ENCODE measurements at regions not wholly inside any gene's neighbourhood (a gene's known extent, or its start where the extent isn't known, plus 50 kb on each side); places are given as distances from the start of the nearest gene placed in this dataset.

DNA sequence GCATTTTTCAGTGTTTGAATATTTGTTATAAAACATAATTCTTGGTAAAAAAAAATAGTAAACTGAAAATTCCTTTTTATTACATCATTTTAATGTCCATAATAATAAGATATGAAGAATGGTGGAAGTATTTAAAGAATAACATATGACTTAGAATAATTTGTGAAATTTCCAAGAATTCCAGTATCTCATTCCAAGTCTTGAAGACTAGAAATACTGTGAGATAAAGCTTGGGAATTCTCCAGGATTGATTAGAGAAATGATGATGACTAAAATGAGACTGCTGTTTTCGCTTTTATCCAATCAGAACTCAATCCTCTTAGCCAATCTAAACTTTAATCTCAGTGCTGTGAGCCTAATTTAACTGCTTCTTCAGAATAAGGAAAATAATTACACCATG, 184.2 kb upstream of the HCCS start:
- no peak overlapping the region for H2BK5ac ChIP-seq (ENCODE audit: low read depth, low read length)
- no peak overlapping the region for H3K23ac ChIP-seq (ENCODE audit: insufficient read length)
- H3K4me2 ChIP-seq (ENCODE audit: insufficient read depth in 1 of 2, low read depth in 2 of 2, low read length in 2 of 2) = no peak overlapping the region
- no peak overlapping the region for H2BK12ac ChIP-seq (ENCODE audit: low read depth, low read length)
- H3K36me3 ChIP-seq (ENCODE audit: control insufficient read depth in 2 of 4, insufficient read depth in 4 of 4, low read length in 3 of 4) = no peaks in the 10 kb centered on the region
- no peak for TF ChIP-seq CBX8 (IDR thresholded peaks at IDR 0.05; ENCODE audit: borderline replicate concordance, low read depth, low read length)
- no peak for TF ChIP-seq KDM5A (IDR thresholded peaks at IDR 0.05; ENCODE audit: low read length)
- TF ChIP-seq SIN3A (conservative IDR thresholded peaks at IDR 0.05 in 1 of 2, IDR thresholded peaks at IDR 0.05 in 1 of 2; ENCODE audit: low read depth in 1 of 2, low read length in 2 of 2) = no peak
- TF ChIP-seq JUN (IDR thresholded peaks at IDR 0.05; ENCODE audit: low read depth, low read length) = no peak
- no peak for TF ChIP-seq POU5F1 (IDR thresholded peaks at IDR 0.05; ENCODE audit: low read depth, low read length)
- TF ChIP-seq PHF8 (conservative IDR thresholded peaks at IDR 0.05; ENCODE audit: low read depth, low read length) = no peak
- no peak for TF ChIP-seq BRCA1 (IDR thresholded peaks at IDR 0.05; ENCODE audit: low read depth, low read length)
- TF ChIP-seq CTBP2 (IDR thresholded peaks at IDR 0.05; ENCODE audit: borderline replicate concordance, insufficient read depth, insufficient read length, low read length) = no peak
- no peak for TF ChIP-seq SIRT6 (IDR thresholded peaks at IDR 0.05; ENCODE audit: low read length)
- H4K8ac ChIP-seq (ENCODE audit: extremely low read depth, insufficient read depth, low read length) = no peak overlapping the region
- no peaks in the 10 kb centered on the region for H3K79me1 ChIP-seq (ENCODE audit: low read depth, low read length)
- no peaks in the 10 kb centered on the region for H3K9me3 ChIP-seq (ENCODE audit: insufficient read depth in 2 of 2, low read depth in 1 of 2, low read length in 1 of 2)
- no peak overlapping the region for H3K18ac ChIP-seq (ENCODE audit: extremely low read depth, low read length)
- H3K79me2 ChIP-seq (ENCODE audit: control insufficient read depth in 1 of 2, insufficient read depth in 2 of 2, low read length in 2 of 2) = no peaks in the 10 kb centered on the region
- no peak overlapping the region for H2AFZ ChIP-seq (ENCODE audit: low read length)
- no peak overlapping the region for H3K4ac ChIP-seq (replicated peaks; ENCODE audit: insufficient read length, low read depth, low read length)
- H2BK120ac ChIP-seq (replicated peaks; ENCODE audit: low read depth, low read length) = no peak overlapping the region
- H2BK20ac ChIP-seq (ENCODE audit: low read length) = no peak overlapping the region
- no peak overlapping the region for H3K56ac ChIP-seq (replicated peaks; ENCODE audit: insufficient read length, low read depth, low read length)
- H2AK5ac ChIP-seq (ENCODE audit: low read depth, low read length) = no peak overlapping the region
- H3K4me3 ChIP-seq (ENCODE audit: extremely low read depth in 1 of 4, insufficient read depth in 2 of 4, low read depth in 3 of 4, low read length in 4 of 4) = no peak overlapping the region
- no peak overlapping the region for H3K14ac ChIP-seq (ENCODE audit: insufficient read length)
- no peaks in the 10 kb centered on the region for H3K4me1 ChIP-seq (replicated peaks in 1 of 4; ENCODE audit: control insufficient read depth in 3 of 4, insufficient read depth in 4 of 4, low read length in 3 of 4)
- H3K27ac ChIP-seq (ENCODE audit: low read depth, low read length) = no peak overlapping the region
- no peak for DNase-seq (ENCODE audit: low read depth in 1 of 2, low spot score in 2 of 2)
- no peaks in the 10 kb centered on the region for H4K20me1 ChIP-seq (replicated peaks in 1 of 2; ENCODE audit: control insufficient read depth in 1 of 2, insufficient read depth in 2 of 2, low read length in 2 of 2)
- ChIA-PET CTCF (ENCODE audit: partially characterized antibody) (no interaction called here), POLR2A (ENCODE audit: partially characterized antibody) (no interaction called here)
- no peak for FAIRE-seq
- no peak overlapping the region for H2BK15ac ChIP-seq (ENCODE audit: low read length)
- H4K91ac ChIP-seq (replicated peaks; ENCODE audit: insufficient read length, low read length) = no peak overlapping the region
- H3K23me2 ChIP-seq (ENCODE audit: low read depth, low read length) = no peaks in the 10 kb centered on the region
- no peak overlapping the region for H3K9ac ChIP-seq (replicated peaks in 1 of 4; ENCODE audit: extremely low read depth in 1 of 4, low read depth in 3 of 4, low read length in 3 of 4)
- WGBS, 2 experiments (ENCODE audit: extremely low coverage in 1 of 2, insufficient coverage in 1 of 2, insufficient read length in 1 of 2, insufficient replicate concordance in 2 of 2, low coverage in 1 of 2, low lambda C conversion rate in 2 of 2, missing lambda C conversion rate in 1 of 2) = 86% methylated on average over 1 of the region's 1 CpG; no CpG with 5 or more reads in 1 of the 2 experiments
- H4K5ac ChIP-seq (ENCODE audit: insufficient read length, low read depth, low read length) = no peak overlapping the region
- H3K27me3 ChIP-seq (replicated peaks in 1 of 4; ENCODE audit: control insufficient read depth in 3 of 4, extremely low read depth in 1 of 4, insufficient read depth in 3 of 4, low read length in 3 of 4) = no peaks in the 10 kb centered on the region
